Vagina (tissue), 2 donors: ENCODE measurements at regions not wholly inside any gene's neighbourhood (a gene's known extent, or its start where the extent isn't known, plus 50 kb on each side); places are given as distances from the start of the nearest gene placed in this dataset.

Experiments used
- CTCF ChIP-seq, 3 experiments: fragments of 450-650 bp in 2 of 3; fragments of 200-600 bp in 1 of 3; sonication (generic) in 1 of 3; IDR thresholded peaks; one replicate each; pipeline ENCODE4 v1.5.1; 2017 to 2019; ENCODE audit warnings: antibody characterized with exemption in 3 of 3, mild to moderate bottlenecking in 2 of 3, moderate library complexity in 2 of 3
- POLR2AphosphoS5 ChIP-seq, 2 donors: sonication (generic); formaldehyde crosslinking; IDR thresholded peaks; one replicate each; pipeline ENCODE4 v1.9.0; 2017; ENCODE audit warnings: antibody characterized with exemption in 2 of 2, mild to moderate bottlenecking in 2 of 2, low read depth in 1 of 2; ENCODE audit not compliant: insufficient read depth in 1 of 2

- TF ChIP-seq CTCF (IDR thresholded peaks at IDR 0.05): no peak
- TF ChIP-seq POLR2AphosphoS5 (IDR thresholded peaks at IDR 0.05; ENCODE audit: insufficient read depth in 1 of 2, low read depth in 1 of 2): no peak
Measured at GRCh38 chr1:9451081-9451480, 88.2 kb upstream of the SLC25A33 start.
